H9 (cell line): ENCODE measurements at regions not wholly inside any gene's neighbourhood (a gene's known extent, or its start where the extent isn't known, plus 50 kb on each side); places are given as distances from the start of the nearest gene placed in this dataset.

Source experiments
- DNase-seq: peaks from one replicate; pipeline ENCODE4 v3.0.0-alpha.2; 2017
- H2AFZ ChIP-seq: one replicate; pipeline ENCODE4 v1.6.1; 2013; ENCODE audit warnings: mild to moderate bottlenecking, low read length, control low read depth, moderate library complexity
- H2AK5ac ChIP-seq: 2 replicates; pipeline ENCODE4 v1.6.1; 2013; ENCODE audit warnings: low read length, control low read depth, mixed read lengths; ENCODE audit not compliant: insufficient read length
- H2BK120ac ChIP-seq: one replicate; pipeline ENCODE4 v1.6.1; 2013; ENCODE audit warnings: low read depth, mild to moderate bottlenecking, low read length, control low read depth, inconsistent platforms; ENCODE audit not compliant: poor library complexity, severe bottlenecking
- H2BK12ac ChIP-seq: 2 replicates; pipeline ENCODE4 v1.6.1; 2013; ENCODE audit warnings: low read length, control low read depth, mixed read lengths, low read depth; ENCODE audit not compliant: insufficient read length
- H2BK15ac ChIP-seq: 2 replicates; pipeline ENCODE4 v1.6.1; 2013; ENCODE audit warnings: low read depth, low read length, control low read depth
- H2BK20ac ChIP-seq: one replicate; pipeline ENCODE4 v1.6.1; 2013; ENCODE audit warnings: low read depth, mild to moderate bottlenecking, low read length, control low read depth, inconsistent platforms; ENCODE audit not compliant: poor library complexity, severe bottlenecking
- H2BK5ac ChIP-seq: 2 replicates; pipeline ENCODE4 v1.6.1; 2013; ENCODE audit warnings: low read length, control low read depth, mixed read lengths; ENCODE audit not compliant: insufficient read length
- H3K14ac ChIP-seq: 2 replicates; pipeline ENCODE4 v1.6.1; 2013; ENCODE audit warnings: low read length, control low read depth; ENCODE audit not compliant: insufficient read depth
- H3K18ac ChIP-seq: 2 replicates; pipeline ENCODE4 v1.6.1; 2013; ENCODE audit warnings: low read depth, mild to moderate bottlenecking, mixed read lengths, low read length, control low read depth; ENCODE audit not compliant: insufficient read length
- H3K23ac ChIP-seq: 2 replicates; pipeline ENCODE4 v1.6.1; 2013; ENCODE audit warnings: low read length, control low read depth, mixed read lengths, low read depth; ENCODE audit not compliant: insufficient read length
- H3K23me2 ChIP-seq: 2 replicates; pipeline ENCODE4 v1.6.1; 2013; ENCODE audit warnings: low read depth, mild to moderate bottlenecking, mixed read lengths, low read length, control low read depth; ENCODE audit not compliant: insufficient read length, poor library complexity, severe bottlenecking
- H3K27ac ChIP-seq: 2 replicates; pipeline ENCODE4 v1.5.1; 2013; ENCODE audit warnings: low read length, control low read depth, mixed read lengths, low read depth; ENCODE audit not compliant: insufficient read length
- H3K27me3 ChIP-seq: 2 replicates; pipeline ENCODE4 v1.6.1; 2013; ENCODE audit warnings: low read length, control low read depth, inconsistent platforms; ENCODE audit not compliant: insufficient read depth
- H3K4ac ChIP-seq: 2 replicates; pipeline ENCODE4 v1.6.1; 2013; ENCODE audit warnings: low read depth, mild to moderate bottlenecking, control low read depth, inconsistent platforms, low read length, moderate library complexity
- H3K4me1 ChIP-seq: 2 replicates; pipeline ENCODE4 v1.6.1; 2013; ENCODE audit warnings: low read length, control low read depth, inconsistent platforms; ENCODE audit not compliant: insufficient read depth
- H3K4me2 ChIP-seq: 2 replicates; pipeline ENCODE4 v1.6.1; 2013; ENCODE audit warnings: low read length, control low read depth, mixed read lengths; ENCODE audit not compliant: insufficient read length, insufficient read depth
- H3K56ac ChIP-seq: 2 replicates; pipeline ENCODE4 v1.6.1; 2013; ENCODE audit warnings: low read depth, mild to moderate bottlenecking, mixed read lengths, low read length, control low read depth; ENCODE audit not compliant: insufficient read length
- H3K79me1 ChIP-seq: 2 replicates; pipeline ENCODE4 v1.6.1; 2013; ENCODE audit warnings: low read depth, mild to moderate bottlenecking, moderate library complexity, low read length, control low read depth, inconsistent platforms; ENCODE audit not compliant: insufficient read depth, poor library complexity, severe bottlenecking
- H3K79me2 ChIP-seq: 2 replicates; pipeline ENCODE4 v1.6.1; 2013; ENCODE audit warnings: low read length, control low read depth, inconsistent platforms; ENCODE audit not compliant: insufficient read depth
- H3K9ac ChIP-seq: 2 replicates; pipeline ENCODE4 v1.6.1; 2013; ENCODE audit warnings: low read length, control low read depth, mixed read lengths; ENCODE audit not compliant: insufficient read length; ENCODE audit errors: extremely low read depth
- H3K9me3 ChIP-seq: one replicate; pipeline ENCODE4 v1.6.1; 2013; ENCODE audit warnings: low read depth, low read length, inconsistent platforms; ENCODE audit not compliant: control insufficient read depth
- H3T11ph ChIP-seq: one replicate; pipeline ENCODE4 v1.6.1; 2013; ENCODE audit warnings: mild to moderate bottlenecking, low read length, control low read depth, inconsistent platforms
- H4K20me1 ChIP-seq: one replicate; pipeline ENCODE4 v1.6.1; 2013; ENCODE audit not compliant: control insufficient read depth, insufficient read length, insufficient read depth
- H4K5ac ChIP-seq: 2 replicates; pipeline ENCODE4 v1.6.1; 2013; ENCODE audit warnings: low read depth, mild to moderate bottlenecking, mixed read lengths, low read length, control low read depth; ENCODE audit not compliant: insufficient read length
- H4K8ac ChIP-seq: replicated peaks from 2 replicates; pipeline ENCODE4 v1.6.1; 2013; ENCODE audit warnings: low read length, control low read depth, mixed read lengths, low read depth; ENCODE audit not compliant: insufficient read length
- H4K91ac ChIP-seq: 2 replicates; pipeline ENCODE4 v1.6.1; 2013; ENCODE audit warnings: low read depth, mild to moderate bottlenecking, moderate library complexity, mixed read lengths, low read length, control low read depth; ENCODE audit not compliant: insufficient read length
- H3K27ac Mint-ChIP-seq, 3 experiments: 2 replicates in 2 of 3; 3 replicates in 1 of 3; pipeline ENCODE4 v1.8.0; 2020 to 2021; ENCODE audit warnings: mixed read lengths in 3 of 3, mild to moderate bottlenecking in 1 of 3, moderate library complexity in 1 of 3
- H3K27me3 Mint-ChIP-seq: 2 replicates; pipeline ENCODE4 v1.8.0; 2021; ENCODE audit warnings: low read depth, mild to moderate bottlenecking, moderate library complexity, mixed read lengths
- H3K36me3 Mint-ChIP-seq, 3 experiments: 2 replicates in 2 of 3; 3 replicates in 1 of 3; pipeline ENCODE4 v1.8.0; 2020 to 2021; ENCODE audit warnings: low read depth in 3 of 3, mixed read lengths in 3 of 3; ENCODE audit not compliant: insufficient read depth in 1 of 3
- H3K4me1 Mint-ChIP-seq, 2 experiments: 2 replicates each; pipeline ENCODE4 v1.8.0; 2020; ENCODE audit warnings: mixed read lengths in 2 of 2
- H3K4me3 Mint-ChIP-seq, 2 experiments: 2 replicates in 1 of 2; 3 replicates in 1 of 2; pipeline ENCODE4 v1.8.0; 2020 to 2021; ENCODE audit warnings: mild to moderate bottlenecking in 2 of 2, mixed read lengths in 2 of 2, moderate library complexity in 1 of 2
- H3K9me3 Mint-ChIP-seq, 2 experiments: 2 replicates in 1 of 2; 3 replicates in 1 of 2; pipeline ENCODE4 v1.8.0; 2020; ENCODE audit warnings: mild to moderate bottlenecking in 2 of 2, mixed read lengths in 2 of 2, moderate library complexity in 1 of 2
- WGBS: extraction: QIAGEN DNeasy Blood & Tissue Kit; methylation state at CpG from one replicate; pipeline ENCODE4 v1.1.7; 2013; ENCODE audit warnings: missing lambda C conversion rate, low lambda C conversion rate, mixed read lengths; ENCODE audit not compliant: insufficient read length; ENCODE audit errors: extremely low coverage; 5-methylcytosine and 5-hydroxymethylcytosine counted together
- TF ChIP-seq, protein P1 (sequence below): fragments of 200-600 bp; sonication (generic); conservative IDR thresholded peaks from 3 replicates; pipeline ENCODE4 v1.8.0; 2021; ENCODE audit warnings: antibody characterized with exemption, mild to moderate bottlenecking

GRCh38 chr10:78478919-78479318 is 445.3 kb downstream of the RPS24 start:
- TF ChIP-seq, protein P1, sequence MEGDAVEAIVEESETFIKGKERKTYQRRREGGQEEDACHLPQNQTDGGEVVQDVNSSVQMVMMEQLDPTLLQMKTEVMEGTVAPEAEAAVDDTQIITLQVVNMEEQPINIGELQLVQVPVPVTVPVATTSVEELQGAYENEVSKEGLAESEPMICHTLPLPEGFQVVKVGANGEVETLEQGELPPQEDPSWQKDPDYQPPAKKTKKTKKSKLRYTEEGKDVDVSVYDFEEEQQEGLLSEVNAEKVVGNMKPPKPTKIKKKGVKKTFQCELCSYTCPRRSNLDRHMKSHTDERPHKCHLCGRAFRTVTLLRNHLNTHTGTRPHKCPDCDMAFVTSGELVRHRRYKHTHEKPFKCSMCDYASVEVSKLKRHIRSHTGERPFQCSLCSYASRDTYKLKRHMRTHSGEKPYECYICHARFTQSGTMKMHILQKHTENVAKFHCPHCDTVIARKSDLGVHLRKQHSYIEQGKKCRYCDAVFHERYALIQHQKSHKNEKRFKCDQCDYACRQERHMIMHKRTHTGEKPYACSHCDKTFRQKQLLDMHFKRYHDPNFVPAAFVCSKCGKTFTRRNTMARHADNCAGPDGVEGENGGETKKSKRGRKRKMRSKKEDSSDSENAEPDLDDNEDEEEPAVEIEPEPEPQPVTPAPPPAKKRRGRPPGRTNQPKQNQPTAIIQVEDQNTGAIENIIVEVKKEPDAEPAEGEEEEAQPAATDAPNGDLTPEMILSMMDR = no peak
- no peaks in the 10 kb centered on the region for H3K36me3 Mint-ChIP-seq
- Histone ChIP-seq H4K5ac (no peak overlapping the region), H3K79me1 (no peaks in the 10 kb centered on the region), H2BK5ac (no peak overlapping the region), H3K4me2 (no peak overlapping the region), H4K8ac (no peak overlapping the region), H2AK5ac (no peak overlapping the region), H3K9ac (no peak overlapping the region), H3K23ac (no peak overlapping the region), H3K18ac (no peak overlapping the region), H3K56ac (no peak overlapping the region), H2BK15ac (no peak overlapping the region), H2AFZ (no peak overlapping the region), H3K23me2 (no peaks in the 10 kb centered on the region), H3K27ac (no peak overlapping the region), H2BK12ac (no peak overlapping the region), H3K27me3 (no peaks in the 10 kb centered on the region), H3K4me1 (no peaks in the 10 kb centered on the region), H3K4ac (no peak overlapping the region), H3K9me3 (no peaks in the 10 kb centered on the region), H3K79me2 (no peaks in the 10 kb centered on the region), H2BK120ac (no peak overlapping the region), H4K91ac (no peak overlapping the region), H2BK20ac (no peak overlapping the region), H3K14ac (no peak overlapping the region), H4K20me1 (no peaks in the 10 kb centered on the region), H3T11ph (no peak overlapping the region)
- H3K9me3 Mint-ChIP-seq = no peaks in the 10 kb centered on the region
- H3K4me3 Mint-ChIP-seq = no peak overlapping the region
- no peak overlapping the region for H3K27ac Mint-ChIP-seq
- peaks cover 7% of the 10 kb centered on the region for H3K27me3 Mint-ChIP-seq
- DNase-seq = no peak
- peaks cover 7% of the 10 kb centered on the region in 2 experiments; a peak in 3 of 4 replicates for H3K4me1 Mint-ChIP-seq
- WGBS = no CpG with 5 or more reads among the region's 5 CpGs
